ENCODE measurements at regions not wholly inside any gene's neighbourhood (a gene's known extent, or its start where the extent isn't known, plus 50 kb on each side); places are given as distances from the start of the nearest gene placed in this dataset.
A peak's percentile ranks its signal among the peaks of the same experiment; 100 is the strongest.

GRCh38 chrX:45518552-45518951 lies 317.9 kb upstream of the DIPK2B start:
- Histone ChIP-seq H3K4me1 (ENCODE audit: insufficient read depth, low read length) (no peaks in the 10 kb centered on the region), H3K9me3 (ENCODE audit: insufficient read depth, low read length, severe bottlenecking) (no peaks in the 10 kb centered on the region), H3K9ac (ENCODE audit: low read depth, low read length) (no peak overlapping the region), H4K20me1 (ENCODE audit: insufficient read depth, low read length) (no peaks in the 10 kb centered on the region), H3K4me3 (ENCODE audit: low read depth in 1 of 2, low read length in 2 of 2) (no peak overlapping the region), H3K4me2 (ENCODE audit: insufficient read depth, low read length) (no peak overlapping the region), H3K27me3 (ENCODE audit: insufficient read depth, low read length, poor library complexity) (no peaks in the 10 kb centered on the region), H3K36me3 (ENCODE audit: insufficient read depth, low read length) (no peaks in the 10 kb centered on the region), H3K27ac (ENCODE audit: low read length) (no peak overlapping the region), H2AFZ (ENCODE audit: low read depth, low read length) (no peak overlapping the region), H3K79me2 (ENCODE audit: insufficient read depth, low read length) (no peaks in the 10 kb centered on the region)
- no peak for ATAC-seq (ENCODE audit: insufficient read depth, low read depth)
- no peak for DNase-seq
- TF ChIP-seq EZH2 (IDR thresholded peaks at IDR 0.05; ENCODE audit: borderline replicate concordance, low read depth, low read length, severe bottlenecking) (no peak), CTCF (IDR thresholded peaks at IDR 0.05; ENCODE audit: borderline replicate concordance, extremely low read depth, low read length, poor library complexity, severe bottlenecking) (no peak)

GRCh38 chrX:45517090-45517973 lies 316.7 kb upstream of the DIPK2B start:
- Histone ChIP-seq H3K9ac (ENCODE audit: low read depth, low read length) (no peak overlapping the region), H3K4me2 (ENCODE audit: insufficient read depth, low read length) (no peak overlapping the region), H3K27ac (ENCODE audit: low read length) (no peak overlapping the region), H3K4me1 (ENCODE audit: insufficient read depth, low read length) (no peaks in the 10 kb centered on the region), H3K36me3 (ENCODE audit: insufficient read depth, low read length) (no peaks in the 10 kb centered on the region), H3K27me3 (ENCODE audit: insufficient read depth, low read length, poor library complexity) (no peaks in the 10 kb centered on the region), H4K20me1 (ENCODE audit: insufficient read depth, low read length) (no peaks in the 10 kb centered on the region), H3K9me3 (ENCODE audit: insufficient read depth, low read length, severe bottlenecking) (no peaks in the 10 kb centered on the region), H3K79me2 (ENCODE audit: insufficient read depth, low read length) (no peaks in the 10 kb centered on the region), H3K4me3 (ENCODE audit: low read depth in 1 of 2, low read length in 2 of 2) (no peak overlapping the region), H2AFZ (ENCODE audit: low read depth, low read length) (no peak overlapping the region)
- no peak for ATAC-seq (ENCODE audit: insufficient read depth, low read depth)
- DNase-seq: no peak
- TF ChIP-seq EZH2 (IDR thresholded peaks at IDR 0.05; ENCODE audit: borderline replicate concordance, low read depth, low read length, severe bottlenecking) (no peak), CTCF (IDR thresholded peaks at IDR 0.05; ENCODE audit: borderline replicate concordance, extremely low read depth, low read length, poor library complexity, severe bottlenecking) (no peak)

- Histone ChIP-seq H3K36me3 (ENCODE audit: insufficient read depth, low read length) (no peaks in the 10 kb centered on the region), H3K27ac (ENCODE audit: low read length) (no peak overlapping the region), H3K4me1 (ENCODE audit: insufficient read depth, low read length) (no peaks in the 10 kb centered on the region), H4K20me1 (ENCODE audit: insufficient read depth, low read length) (no peaks in the 10 kb centered on the region), H3K27me3 (ENCODE audit: insufficient read depth, low read length, poor library complexity) (no peaks in the 10 kb centered on the region), H3K9me3 (ENCODE audit: insufficient read depth, low read length, severe bottlenecking) (no peaks in the 10 kb centered on the region), H3K9ac (ENCODE audit: low read depth, low read length) (no peak overlapping the region), H3K4me2 (ENCODE audit: insufficient read depth, low read length) (no peak overlapping the region), H2AFZ (ENCODE audit: low read depth, low read length) (no peak overlapping the region), H3K79me2 (ENCODE audit: insufficient read depth, low read length) (no peaks in the 10 kb centered on the region), H3K4me3 (ENCODE audit: low read depth in 1 of 2, low read length in 2 of 2) (no peak overlapping the region)
- DNase-seq: peak; percentile 43
- peak; percentile 60 for TF ChIP-seq CTCF (IDR thresholded peaks at IDR 0.05; ENCODE audit: borderline replicate concordance, extremely low read depth, low read length, poor library complexity, severe bottlenecking)
- no peak for TF ChIP-seq EZH2 (IDR thresholded peaks at IDR 0.05; ENCODE audit: borderline replicate concordance, low read depth, low read length, severe bottlenecking)
- ATAC-seq (ENCODE audit: insufficient read depth, low read depth): 0 out of 3 replicates have a peak, but pooled peaks have one; percentile 48
These were observed 314.9 kb upstream of the DIPK2B start for GRCh38 chrX:45515262-45516215.
